Prostate gland (tissue), 2 donors: ENCODE measurements at regions not wholly inside any gene's neighbourhood (a gene's known extent, or its start where the extent isn't known, plus 50 kb on each side); places are given as distances from the start of the nearest gene placed in this dataset.
A peak's percentile ranks its signal among the peaks of the same experiment; 100 is the strongest.

ENCODE experiments used
- DNase-seq: peaks from one replicate; pipeline ENCODE4 v3.0.0-alpha.2; 2019; ENCODE audit warnings: low spot score
- H3K27ac ChIP-seq, 2 donors: fragments of 200-600 bp; sonication (generic); 2 replicates each; pipeline ENCODE4 v1.5.1; 2017 to 2019
- H3K27me3 ChIP-seq: fragments of 200-600 bp; sonication (generic); replicated peaks from 2 replicates; pipeline ENCODE4 v1.5.1; 2019; ENCODE audit not compliant: insufficient read depth
- H3K36me3 ChIP-seq, 2 donors: fragments of 200-600 bp; sonication (generic); 1 replicate in 1 of 2; 2 replicates in 1 of 2; pipeline versions ENCODE4 v1.5.1 to v1.8.1; 2017 to 2019
- H3K4me1 ChIP-seq: fragments of 200-600 bp; sonication (generic); replicated peaks from 2 replicates; pipeline ENCODE4 v1.5.1; 2019
- H3K4me3 ChIP-seq, 2 donors: fragments of 200-600 bp; sonication (generic); 2 replicates each; pipeline ENCODE4 v1.5.1; 2017 to 2019
- H3K9me3 ChIP-seq: fragments of 200-600 bp; sonication (generic); 2 replicates; pipeline ENCODE4 v1.5.1; 2017
- POLR2A ChIP-seq: fragments of 450-650 bp; IDR thresholded peaks from one replicate; pipeline ENCODE4 v1.6.1; 2016; ENCODE audit warnings: antibody characterized with exemption, mild to moderate bottlenecking
- POLR2AphosphoS5 ChIP-seq: sonication (generic); formaldehyde crosslinking; IDR thresholded peaks from one replicate; pipeline ENCODE4 v1.6.1; 2017; ENCODE audit warnings: antibody characterized with exemption
- WGBS: methylation state at CpG from one replicate; pipeline ENCODE4 v1.1.5; 2018; 5-methylcytosine and 5-hydroxymethylcytosine counted together
- intact Hi-C: fragments of 100-400 bp; cut with DNase I; formaldehyde crosslinking; loops from one replicate; pipeline ENCODE4 v1.14.2; 2022
- TF ChIP-seq, protein P1 (sequence below), 4 experiments: fragments of 200-600 bp in 2 of 4; fragments of 450-650 bp in 2 of 4; sonication (generic) in 2 of 4; IDR thresholded peaks; 1 replicate in 3 of 4; 2 replicates in 1 of 4; pipeline ENCODE4 v1.5.1; 2016 to 2019; ENCODE audit warnings: antibody characterized with exemption in 4 of 4, mild to moderate bottlenecking in 2 of 4, moderate library complexity in 2 of 4

DNA sequence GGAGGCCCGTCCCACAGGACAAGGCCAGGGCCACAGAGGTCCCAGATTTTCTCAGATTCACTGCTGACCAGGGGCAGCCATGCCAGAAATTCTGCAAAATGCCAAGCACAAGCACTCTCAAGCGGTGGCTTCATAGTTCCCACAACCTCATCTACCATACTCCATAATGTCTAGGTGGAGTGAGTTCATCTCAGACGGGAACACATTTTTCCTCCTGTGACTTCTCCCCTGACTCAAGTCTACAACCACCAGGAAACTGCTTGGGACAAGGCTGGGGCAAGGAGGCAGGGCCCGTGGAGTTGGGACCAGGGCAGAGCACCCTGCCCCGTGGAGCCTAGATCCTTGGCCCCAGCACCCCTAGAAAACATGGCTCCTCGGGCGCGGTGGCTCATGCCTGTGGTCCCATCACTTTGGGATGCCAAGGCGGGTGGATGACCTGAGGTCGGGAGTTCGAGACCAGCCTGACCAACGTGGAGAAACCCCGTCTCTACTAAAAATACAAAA lies 150.7 kb upstream of the HAAO start:
- no peak for DNase-seq
- TF ChIP-seq, protein P1, sequence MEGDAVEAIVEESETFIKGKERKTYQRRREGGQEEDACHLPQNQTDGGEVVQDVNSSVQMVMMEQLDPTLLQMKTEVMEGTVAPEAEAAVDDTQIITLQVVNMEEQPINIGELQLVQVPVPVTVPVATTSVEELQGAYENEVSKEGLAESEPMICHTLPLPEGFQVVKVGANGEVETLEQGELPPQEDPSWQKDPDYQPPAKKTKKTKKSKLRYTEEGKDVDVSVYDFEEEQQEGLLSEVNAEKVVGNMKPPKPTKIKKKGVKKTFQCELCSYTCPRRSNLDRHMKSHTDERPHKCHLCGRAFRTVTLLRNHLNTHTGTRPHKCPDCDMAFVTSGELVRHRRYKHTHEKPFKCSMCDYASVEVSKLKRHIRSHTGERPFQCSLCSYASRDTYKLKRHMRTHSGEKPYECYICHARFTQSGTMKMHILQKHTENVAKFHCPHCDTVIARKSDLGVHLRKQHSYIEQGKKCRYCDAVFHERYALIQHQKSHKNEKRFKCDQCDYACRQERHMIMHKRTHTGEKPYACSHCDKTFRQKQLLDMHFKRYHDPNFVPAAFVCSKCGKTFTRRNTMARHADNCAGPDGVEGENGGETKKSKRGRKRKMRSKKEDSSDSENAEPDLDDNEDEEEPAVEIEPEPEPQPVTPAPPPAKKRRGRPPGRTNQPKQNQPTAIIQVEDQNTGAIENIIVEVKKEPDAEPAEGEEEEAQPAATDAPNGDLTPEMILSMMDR (IDR thresholded peaks at IDR 0.05), result no peak
- TF ChIP-seq POLR2A, result no peak
- TF ChIP-seq POLR2AphosphoS5, result no peak
- WGBS, result 93% methylated on average over 13 of the region's 13 CpGs
- H3K4me1 ChIP-seq, result no peaks in the 10 kb centered on the region
- no peaks in the 10 kb centered on the region for H3K9me3 ChIP-seq
- H3K27ac ChIP-seq, result no peak overlapping the region
- no peak overlapping the region for H3K4me3 ChIP-seq
- no peaks in the 10 kb centered on the region for H3K27me3 ChIP-seq
- no peaks in the 10 kb centered on the region for H3K36me3 ChIP-seq
- intact Hi-C loops, result loop anchor here (5.0 kb wide), 1 partner anchor 116 kb away; no protein-coding TSS in a partner anchor

GRCh38 chr2:42942214-42942989 lies 150.0 kb upstream of the HAAO start:
- DNase-seq, result no peak
- 93% methylated on average over 8 of the region's 8 CpGs for WGBS
- Histone ChIP-seq H3K4me1 (no peaks in the 10 kb centered on the region), H3K27ac (peak overlapping the region in 1 of 2 donors; percentile 19), H3K4me3 (no peak overlapping the region), H3K9me3 (no peaks in the 10 kb centered on the region), H3K27me3 (no peaks in the 10 kb centered on the region), H3K36me3 (no peaks in the 10 kb centered on the region)
- intact Hi-C loops, result loop anchor here (5.0 kb wide), 1 partner anchor 115 kb away; no protein-coding TSS in a partner anchor
- TF ChIP-seq, protein P1 (IDR thresholded peaks at IDR 0.05), result no peak
- no peak for TF ChIP-seq POLR2AphosphoS5
- TF ChIP-seq POLR2A, result no peak

GRCh38 chr2:42941633-42942176 lies 149.3 kb upstream of the HAAO start:
- WGBS, result 91% methylated on average over 3 of the region's 3 CpGs
- no peak overlapping the region for H3K27ac ChIP-seq
- TF ChIP-seq, protein P1 (IDR thresholded peaks at IDR 0.05), result no peak
- TF ChIP-seq POLR2A (no peak), POLR2AphosphoS5 (no peak)
- no peaks in the 10 kb centered on the region for H3K36me3 ChIP-seq
- no peak overlapping the region for H3K4me3 ChIP-seq
- no peak for DNase-seq
- H3K27me3 ChIP-seq, result no peaks in the 10 kb centered on the region
- no peaks in the 10 kb centered on the region for H3K4me1 ChIP-seq
- intact Hi-C loops, result loop anchor here (5.0 kb wide), 1 partner anchor 114 kb away; no protein-coding TSS in a partner anchor
- no peaks in the 10 kb centered on the region for H3K9me3 ChIP-seq

GRCh38 chr2:42939411-42940206 lies 147.2 kb upstream of the HAAO start:
- intact Hi-C loops, result loop anchor here (5.0 kb wide), 1 partner anchor 112 kb away; no protein-coding TSS in a partner anchor

More at GRCh38 chr2:42939411-42940206, 147.2 kb upstream of the HAAO start:
- TF ChIP-seq POLR2A (no peak), POLR2AphosphoS5 (no peak)
- TF ChIP-seq, protein P1 (IDR thresholded peaks at IDR 0.05), result no peak
- 47% methylated on average over 11 of the region's 11 CpGs for WGBS
- H3K9me3 ChIP-seq, result no peaks in the 10 kb centered on the region
- no peak overlapping the region for H3K4me3 ChIP-seq
- peak overlapping the region; percentile 0 to 12 for H3K27ac ChIP-seq
- DNase-seq, result no peak
- no peaks in the 10 kb centered on the region for H3K4me1 ChIP-seq
- H3K36me3 ChIP-seq, result no peaks in the 10 kb centered on the region
- H3K27me3 ChIP-seq, result no peaks in the 10 kb centered on the region
